CD4-positive, alpha-beta T cell (primary cell): ENCODE measurements at regions not wholly inside any gene's neighbourhood (a gene's known extent, or its start where the extent isn't known, plus 50 kb on each side); places are given as distances from the start of the nearest gene placed in this dataset.

Experiments
- ATAC-seq: fragments of 200-7000 bp; cut with Tn5 transposase; one replicate; pipeline ENCODE4 v1.10.0; 2022; ENCODE audit warnings: mild to moderate bottlenecking; ENCODE audit not compliant: poor library complexity
- CTCF ChIA-PET: fragments of 350-600 bp; sonication (Branson Sonifier 250); formaldehyde crosslinking; loops from one replicate; lab custom pipeline; 2021; ENCODE audit warnings: antibody characterized with exemption, inconsistent platforms; lab: Charles Lee
- POLR2A ChIA-PET: fragments of 350-600 bp; sonication (Branson Sonifier 250); formaldehyde crosslinking; loops from one replicate; lab custom pipeline; 2021; ENCODE audit warnings: antibody characterized with exemption, inconsistent platforms; lab: Charles Lee
- DNase-seq, 14 experiments: peaks; one replicate each; pipeline ENCODE4 v3.0.0-alpha.2; 2013 to 2020; ENCODE audit warnings: mixed read lengths in 2 of 14
- H3K27ac ChIP-seq, 2 donors: one replicate each; pipeline versions ENCODE4 v1.5.1 to v1.7.0; 2013; ENCODE audit warnings: low read length in 2 of 2, low read depth in 1 of 2, mild to moderate bottlenecking in 1 of 2
- H3K27me3 ChIP-seq, 2 experiments: 1 replicate in 1 of 2; 2 replicates in 1 of 2; pipeline versions ENCODE4 v1.6.1 to v1.7.0; 2013; ENCODE audit warnings: low read length in 2 of 2, control low read depth in 1 of 2, mild to moderate bottlenecking in 1 of 2, moderate library complexity in 1 of 2; ENCODE audit not compliant: insufficient read depth in 2 of 2, control insufficient read depth in 1 of 2
- H3K36me3 ChIP-seq: one replicate; pipeline ENCODE4 v1.6.1; 2013; ENCODE audit warnings: low read length, control low read depth; ENCODE audit not compliant: insufficient read depth
- H3K4me1 ChIP-seq: one replicate; pipeline ENCODE4 v1.6.1; 2013; ENCODE audit warnings: low read length, control low read depth; ENCODE audit not compliant: insufficient read depth
- H3K4me3 ChIP-seq: one replicate; pipeline ENCODE4 v1.5.1; 2013; ENCODE audit warnings: mild to moderate bottlenecking, low read length, moderate library complexity
- H3K9me3 ChIP-seq, 2 experiments: 1 replicate in 1 of 2; 2 replicates in 1 of 2; pipeline versions ENCODE4 v1.6.1 to v1.7.0; 2013; ENCODE audit warnings: low read length in 2 of 2, mild to moderate bottlenecking in 2 of 2, control low read depth in 1 of 2, moderate library complexity in 1 of 2; ENCODE audit not compliant: control insufficient read depth in 1 of 2, insufficient read depth in 1 of 2
- H3K27ac Mint-ChIP-seq: one replicate; pipeline ENCODE4 v1.8.0; 2020; ENCODE audit warnings: mixed read lengths
- H3K27me3 Mint-ChIP-seq: one replicate; pipeline ENCODE4 v1.8.0; 2021; ENCODE audit warnings: mixed read lengths
- H3K36me3 Mint-ChIP-seq: one replicate; pipeline ENCODE4 v1.8.0; 2021; ENCODE audit warnings: low read depth, mixed read lengths
- H3K4me1 Mint-ChIP-seq: one replicate; pipeline ENCODE4 v1.8.0; 2021; ENCODE audit warnings: low read depth, mixed read lengths
- H3K4me3 Mint-ChIP-seq: one replicate; pipeline ENCODE4 v1.8.0; 2020; ENCODE audit warnings: mild to moderate bottlenecking, mixed read lengths
- H3K9me3 Mint-ChIP-seq: one replicate; pipeline ENCODE4 v1.8.0; 2020; ENCODE audit warnings: mixed read lengths
- CTCF ChIP-seq: fragments of 200-600 bp; IDR thresholded peaks from one replicate; pipeline ENCODE4 v1.8.0; 2022; ENCODE audit warnings: antibody characterized with exemption, mild to moderate bottlenecking
- intact Hi-C, 2 experiments: fragments of 100-400 bp; cut with DNase I in 1 of 2; cut with micrococcal nuclease in 1 of 2; formaldehyde crosslinking; loops; one replicate each; pipeline versions ENCODE4 v1.15.1 to v1.9.0; 2023 to 2025; cut with DNase I, micrococcal nuclease

GRCh38 chr16:86322283-86322682 is 188.0 kb upstream of the FOXF1 start:
- intact Hi-C loops = no loop called here
- ATAC-seq = no peak
- no peak overlapping the region for H3K4me3 ChIP-seq
- H3K36me3 ChIP-seq = no peaks in the 10 kb centered on the region
- H3K9me3 ChIP-seq = peaks cover 0 to 20% of the 10 kb centered on the region in 2 experiments
- Mint-ChIP-seq H3K27ac (no peak overlapping the region), H3K9me3 (peaks cover 2% of the 10 kb centered on the region), H3K36me3 (no peaks in the 10 kb centered on the region), H3K4me3 (no peak overlapping the region), H3K27me3 (peaks cover 20% of the 10 kb centered on the region), H3K4me1 (no peaks in the 10 kb centered on the region)
- TF ChIP-seq CTCF = no peak
- no peaks in the 10 kb centered on the region for H3K4me1 ChIP-seq
- ChIA-PET CTCF (no interaction called here), POLR2A (no interaction called here)
- DNase-seq = no peak
- H3K27me3 ChIP-seq = peaks cover 0 to 4% of the 10 kb centered on the region in 2 experiments
- no peak overlapping the region for H3K27ac ChIP-seq

- Histone ChIP-seq H3K27me3 (peaks cover 0 to 4% of the 10 kb centered on the region in 2 experiments), H3K36me3 (no peaks in the 10 kb centered on the region), H3K4me3 (no peak overlapping the region), H3K9me3 (peaks cover 0 to 21% of the 10 kb centered on the region in 2 experiments), H3K27ac (no peak overlapping the region), H3K4me1 (no peaks in the 10 kb centered on the region)
- ATAC-seq = no peak
- TF ChIP-seq CTCF = no peak
- ChIA-PET POLR2A (no interaction called here), CTCF (no interaction called here)
- intact Hi-C loops = no loop called here
- peaks cover 22% of the 10 kb centered on the region for H3K27me3 Mint-ChIP-seq
- no peaks in the 10 kb centered on the region for H3K4me1 Mint-ChIP-seq
- peaks cover 2% of the 10 kb centered on the region for H3K9me3 Mint-ChIP-seq
- no peak overlapping the region for H3K27ac Mint-ChIP-seq
- DNase-seq = no peak
- no peak overlapping the region for H3K4me3 Mint-ChIP-seq
- H3K36me3 Mint-ChIP-seq = no peaks in the 10 kb centered on the region
These were observed 187.5 kb upstream of the FOXF1 start for GRCh38 chr16:86322806-86323205.

- no peak for DNase-seq
- ChIA-PET CTCF (no interaction called here), POLR2A (no interaction called here)
- Mint-ChIP-seq H3K4me1 (no peaks in the 10 kb centered on the region), H3K4me3 (no peak overlapping the region), H3K9me3 (peaks cover 2% of the 10 kb centered on the region), H3K27me3 (peaks cover 30% of the 10 kb centered on the region), H3K36me3 (no peaks in the 10 kb centered on the region), H3K27ac (no peak overlapping the region)
- Histone ChIP-seq H3K4me1 (no peaks in the 10 kb centered on the region), H3K27me3 (peaks cover 0 to 9% of the 10 kb centered on the region in 2 experiments), H3K27ac (no peak overlapping the region), H3K4me3 (no peak overlapping the region), H3K9me3 (peaks cover 0 to 24% of the 10 kb centered on the region in 2 experiments), H3K36me3 (no peaks in the 10 kb centered on the region)
- ATAC-seq = no peak
- intact Hi-C loops = no loop called here
- no peak for TF ChIP-seq CTCF
These were observed 186.0 kb upstream of the FOXF1 start for GRCh38 chr16:86324320-86324719.
